ENCODE measurements at regions not wholly inside any gene's neighbourhood (a gene's known extent, or its start where the extent isn't known, plus 50 kb on each side); places are given as distances from the start of the nearest gene placed in this dataset.
A peak's percentile ranks its signal among the peaks of the same experiment; 100 is the strongest.

DNA sequence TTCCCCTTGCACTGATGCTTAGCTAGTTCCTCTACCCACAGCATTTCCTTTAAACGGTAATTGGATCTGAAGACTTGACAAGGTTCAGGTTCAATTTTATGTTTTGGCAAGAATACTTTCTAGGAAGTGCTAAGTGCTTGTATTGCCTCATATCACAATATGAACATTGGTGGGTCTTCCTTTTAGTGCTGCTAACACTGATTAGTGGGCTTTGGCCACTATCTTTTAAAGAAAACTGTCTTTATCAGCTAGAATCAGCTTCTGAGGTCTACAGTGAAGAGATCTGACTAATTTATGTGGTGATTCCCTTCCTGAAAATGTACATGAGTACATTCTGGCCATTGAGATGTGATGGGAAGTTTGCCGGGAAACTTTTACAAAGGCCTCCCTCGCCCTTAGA lies 316.7 kb upstream of the KLF3 start:
- no peak for DNase-seq

GRCh38 chr4:38354421-38354820 lies 309.6 kb upstream of the KLF3 start:
- DNase-seq = no peak

DNA sequence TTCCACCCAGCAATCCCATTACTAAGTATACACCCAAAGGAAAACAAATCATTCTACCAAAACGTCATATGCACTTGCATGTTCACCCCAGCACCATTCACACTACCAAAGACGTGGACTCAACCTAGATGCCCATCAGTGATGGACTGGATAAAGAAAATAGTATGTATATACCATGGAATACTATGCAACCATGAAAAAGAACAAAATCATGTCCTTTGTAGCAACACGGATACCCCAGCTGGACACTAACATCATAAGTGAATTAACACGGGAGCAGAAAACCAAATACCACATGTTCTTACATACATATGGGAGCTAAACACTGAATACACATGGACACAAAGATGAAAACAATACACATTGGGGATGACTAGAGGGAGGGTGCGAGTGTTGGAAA lies 309.1 kb upstream of the KLF3 start:
- DNase-seq = no peak

DNA sequence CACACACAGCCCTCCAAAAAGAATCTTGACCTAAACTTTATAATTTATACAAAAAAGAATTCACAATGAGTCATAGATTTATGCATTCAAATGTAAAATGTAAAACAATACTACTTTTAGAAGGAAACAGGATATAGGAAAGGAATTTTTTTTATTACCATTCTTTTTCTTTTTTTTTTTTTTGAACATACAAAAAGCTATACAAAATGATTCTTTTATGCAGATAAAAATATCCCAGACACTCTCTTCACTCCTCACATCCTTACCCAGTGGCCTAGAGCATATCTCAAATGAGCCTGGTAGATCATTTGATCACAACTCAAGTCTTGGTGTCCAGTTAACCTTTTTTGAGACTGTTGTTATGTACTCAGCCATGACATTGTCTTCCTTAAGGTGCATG lies 307.3 kb upstream of the KLF3 start:
- DNase-seq = no peak

DNA sequence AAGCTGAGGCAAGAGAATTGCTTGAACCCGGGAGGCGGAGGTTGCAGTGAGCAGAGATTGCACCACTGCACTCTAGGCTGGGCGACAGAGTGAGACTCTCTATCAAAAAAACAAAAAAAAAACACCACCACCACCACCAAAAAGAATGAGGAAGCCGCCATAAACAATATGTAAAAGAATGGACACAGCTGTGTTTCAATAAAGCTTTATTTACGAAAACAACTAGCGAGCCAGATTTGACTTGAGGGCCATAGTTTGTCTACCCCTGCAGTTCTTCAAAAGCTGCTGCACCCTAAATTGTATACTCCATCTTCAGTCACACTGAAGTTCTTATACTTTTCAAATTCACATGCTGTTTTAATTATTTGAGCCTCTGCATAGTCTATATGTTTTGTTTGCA lies 306.5 kb upstream of the KLF3 start:
- no peak for DNase-seq

DNA sequence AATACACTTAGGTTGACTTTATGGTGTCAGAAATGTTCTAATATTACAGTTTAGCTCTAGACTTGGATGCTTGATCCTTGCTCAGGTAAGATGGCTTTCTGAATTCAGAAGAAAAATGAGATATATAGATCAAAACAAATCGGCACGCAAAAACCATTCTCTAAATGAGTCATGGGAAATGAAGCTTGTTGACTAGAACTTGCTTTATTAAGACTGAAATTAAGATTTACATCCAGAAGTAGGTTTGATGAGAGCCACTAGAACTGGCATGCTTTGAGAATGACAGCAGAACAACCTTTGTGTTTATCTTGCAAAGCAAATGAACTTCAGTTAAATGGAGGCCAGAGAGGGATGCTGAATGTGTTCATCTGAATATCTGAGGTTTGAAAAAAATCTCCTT lies 304.9 kb upstream of the KLF3 start:
- no peak for DNase-seq

GRCh38 chr4:38360201-38360600 lies 303.8 kb upstream of the KLF3 start:
- DNase-seq = no peak

DNA sequence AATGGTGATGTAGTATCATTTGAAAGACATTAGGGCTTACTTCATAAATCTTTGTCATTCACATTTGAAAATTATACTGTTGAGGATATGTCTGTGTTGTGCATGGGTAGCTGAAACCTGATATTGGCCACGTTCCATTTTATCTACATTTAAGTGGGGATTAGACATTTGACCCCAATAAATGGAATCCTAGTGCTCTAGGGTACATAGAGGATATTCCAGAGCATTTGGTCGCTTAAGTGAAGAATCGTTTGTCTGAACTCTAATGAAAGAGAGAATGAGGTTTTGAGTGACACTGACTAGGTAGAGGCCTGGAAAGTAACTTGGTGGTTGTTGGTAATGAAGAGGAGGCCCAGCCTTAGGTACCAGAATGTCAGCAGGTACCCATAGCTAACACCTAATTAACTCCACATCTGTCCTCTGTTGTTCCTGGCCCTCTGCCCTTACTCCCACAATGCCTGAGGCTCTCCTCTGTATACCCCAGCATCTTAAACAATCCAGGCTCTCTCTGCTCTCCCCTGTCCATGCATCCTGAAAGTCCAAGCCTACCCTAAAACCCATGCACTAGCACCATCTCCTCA lies 299.5 kb upstream of the KLF3 start:
- no peak for DNase-seq

DNA sequence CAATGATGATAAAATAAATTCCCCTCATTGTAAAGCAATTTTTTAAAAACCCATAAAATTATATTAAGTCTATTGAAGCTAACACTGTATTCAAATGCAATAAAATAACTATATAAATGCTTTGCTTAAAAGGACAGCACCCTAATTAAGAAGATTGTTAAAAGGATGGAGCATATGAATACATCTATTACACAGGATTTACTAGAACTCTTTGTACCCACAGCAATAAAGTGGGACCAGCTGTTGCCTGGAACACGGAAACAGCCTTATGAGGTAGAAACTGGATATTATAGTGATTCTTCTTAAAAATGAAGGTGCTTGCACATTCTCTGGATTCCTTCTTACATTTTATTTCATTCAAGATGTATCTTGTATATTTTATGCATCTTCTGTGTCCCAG lies 298.7 kb upstream of the KLF3 start:
- no peak for DNase-seq

DNA sequence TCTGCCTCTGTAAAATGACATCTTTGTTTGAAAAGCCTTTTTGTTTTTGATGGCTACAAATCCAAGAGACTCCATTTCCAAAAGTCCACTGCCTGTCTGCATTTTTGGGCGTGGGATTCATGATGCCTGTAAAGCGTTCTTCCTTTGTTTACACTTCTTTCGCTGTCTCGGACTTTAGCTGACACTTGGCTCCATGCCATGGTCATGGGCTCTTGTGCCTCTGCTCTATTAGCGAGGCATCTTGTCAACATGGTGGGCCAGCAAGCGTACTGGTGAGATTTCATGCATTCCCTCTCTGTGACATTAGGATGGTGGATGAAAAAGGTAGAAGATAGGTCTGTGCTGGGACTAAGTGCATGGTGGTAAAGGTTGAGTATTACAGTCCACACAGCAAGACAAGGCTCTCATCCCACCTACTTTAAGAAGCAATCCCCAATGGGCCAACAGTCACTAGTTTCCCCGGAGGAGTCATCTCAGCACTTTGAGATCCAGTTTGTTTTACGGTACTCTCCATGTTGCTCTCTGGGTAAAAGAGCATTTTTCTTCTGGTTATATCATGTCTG lies 298.2 kb upstream of the KLF3 start:
- DNase-seq = no peak

GRCh38 chr4:38366456-38366855 lies 297.5 kb upstream of the KLF3 start:
- peak; percentile 15 for DNase-seq

GRCh38 chr4:38366997-38367396 lies 297.0 kb upstream of the KLF3 start:
- DNase-seq = peak; percentile 44

DNA sequence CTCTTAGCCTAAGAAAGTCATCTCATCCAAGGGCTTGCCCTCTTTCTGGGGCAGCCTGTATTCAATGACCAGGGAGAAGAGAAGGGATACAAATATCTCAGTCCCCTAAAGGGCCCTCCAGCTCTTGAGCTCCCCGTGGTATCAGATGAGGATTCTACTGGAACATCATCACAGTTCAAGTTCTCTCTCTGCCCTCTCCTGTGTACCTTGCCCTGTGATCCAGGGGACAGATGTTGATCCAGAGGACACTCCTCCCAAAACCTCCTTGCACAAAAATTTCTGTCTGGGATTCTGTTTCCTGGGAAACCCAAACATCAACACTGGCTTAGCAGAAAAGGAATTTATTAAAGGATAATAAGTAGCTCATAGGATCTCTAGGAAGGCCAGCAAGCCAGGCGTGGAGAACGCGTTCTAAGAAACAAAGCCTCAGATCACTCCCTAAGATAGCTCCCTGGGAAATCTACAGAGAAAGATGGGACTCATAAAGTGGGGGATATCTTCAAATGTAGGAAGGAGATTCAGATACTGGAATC lies 296.3 kb upstream of the KLF3 start:
- no peak for DNase-seq

DNA sequence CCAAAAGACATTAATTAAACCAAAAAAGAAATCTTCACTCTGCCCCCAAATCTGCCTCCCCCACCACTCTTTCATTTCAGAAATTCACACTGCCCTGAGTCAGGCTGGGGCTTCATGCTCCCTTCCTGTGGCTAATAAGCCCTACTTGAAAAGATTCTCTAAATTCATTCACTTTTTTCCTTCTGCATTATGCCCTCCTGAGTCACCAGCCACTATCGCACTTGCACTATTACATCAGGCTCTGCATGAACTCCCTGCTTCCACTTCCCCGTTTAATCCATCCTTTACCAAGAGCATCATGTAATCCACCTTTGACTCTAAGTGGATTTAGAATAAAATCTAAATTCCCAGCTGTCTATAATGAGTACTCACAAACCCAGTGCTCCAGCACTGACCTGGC lies 295.4 kb upstream of the KLF3 start:
- DNase-seq = no peak

- DNase-seq = no peak
Observed at GRCh38 chr4:38371391-38371851, 292.6 kb upstream of the KLF3 start.

DNA sequence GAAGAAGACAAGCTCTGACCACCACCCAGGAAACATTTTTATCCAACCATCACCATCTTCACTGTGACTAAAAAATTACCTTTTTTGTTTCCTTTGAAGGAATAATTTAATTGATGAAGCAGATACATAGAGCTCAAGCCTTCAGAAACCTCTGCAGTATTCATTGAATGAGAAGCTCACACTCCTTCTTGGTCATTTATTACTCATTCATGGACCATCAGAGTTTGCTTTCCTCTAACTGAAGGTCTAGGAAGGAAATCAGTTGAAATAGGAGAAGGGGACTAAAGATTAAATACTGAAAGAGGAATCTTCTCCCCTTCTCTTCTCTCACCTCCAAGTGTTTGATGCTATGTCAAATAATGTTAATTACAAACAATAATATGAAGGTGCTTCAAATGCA lies 290.6 kb upstream of the KLF3 start:
- DNase-seq = no peak

DNA sequence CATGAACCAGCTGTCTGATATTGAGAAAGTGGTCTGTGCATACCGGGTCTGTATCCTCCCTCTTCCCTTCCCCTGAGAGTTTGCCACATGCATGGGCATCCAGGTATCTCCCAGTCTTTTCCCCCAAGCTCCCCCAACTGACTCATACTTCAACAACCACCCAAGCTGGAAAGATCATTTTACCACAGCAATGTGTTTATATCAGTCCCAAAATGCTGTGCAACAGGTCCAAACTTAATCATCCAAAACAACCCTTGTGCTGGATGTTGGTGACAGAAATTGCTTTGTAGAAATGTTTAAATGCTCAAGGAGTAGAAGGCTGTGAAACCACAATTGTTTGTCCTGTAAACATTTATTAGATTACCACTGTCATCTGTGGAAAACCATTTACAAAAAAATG lies 286.8 kb upstream of the KLF3 start:
- no peak for DNase-seq

DNA sequence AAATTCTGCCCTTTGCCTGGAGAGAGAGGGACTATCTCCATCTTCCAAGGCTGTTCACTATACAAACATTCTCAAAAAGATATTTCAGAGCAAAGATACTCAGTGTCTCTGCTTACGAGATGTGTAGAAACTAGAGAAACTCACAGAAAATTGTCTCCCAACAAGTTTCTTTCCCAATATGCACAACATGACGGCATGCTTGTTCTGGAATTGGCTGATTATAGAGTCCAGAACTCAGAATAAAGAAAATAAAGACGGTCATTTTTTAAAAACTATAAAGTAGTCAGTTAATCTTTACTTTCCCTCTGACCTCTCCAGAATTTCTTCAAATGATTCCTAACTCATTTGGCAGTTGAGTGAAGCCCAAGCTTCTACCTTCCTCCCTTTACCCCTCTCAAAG lies 285.5 kb upstream of the KLF3 start:
- no peak for DNase-seq

DNA sequence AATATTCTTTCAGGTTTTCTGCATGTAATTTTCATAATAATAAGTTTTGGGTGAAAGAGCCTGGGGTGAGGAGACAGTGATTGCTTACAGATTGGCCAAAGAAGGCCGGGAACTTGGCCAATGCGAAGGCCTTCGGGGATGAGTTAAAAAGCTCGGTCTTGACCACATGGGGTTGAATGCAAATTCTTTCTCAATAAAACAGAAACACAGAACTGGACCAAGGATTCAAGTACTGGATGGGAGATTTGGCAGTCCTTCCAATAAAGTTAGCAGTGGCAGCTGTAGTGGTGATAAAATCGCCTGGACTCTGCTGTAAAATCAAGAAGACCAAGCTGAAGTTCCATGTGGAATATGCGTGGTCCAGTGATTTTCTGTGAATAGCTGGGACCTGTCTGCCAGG lies 282.2 kb upstream of the KLF3 start:
- DNase-seq = no peak

GRCh38 chr4:38382520-38382919 lies 281.5 kb upstream of the KLF3 start:
- DNase-seq = no peak

DNA sequence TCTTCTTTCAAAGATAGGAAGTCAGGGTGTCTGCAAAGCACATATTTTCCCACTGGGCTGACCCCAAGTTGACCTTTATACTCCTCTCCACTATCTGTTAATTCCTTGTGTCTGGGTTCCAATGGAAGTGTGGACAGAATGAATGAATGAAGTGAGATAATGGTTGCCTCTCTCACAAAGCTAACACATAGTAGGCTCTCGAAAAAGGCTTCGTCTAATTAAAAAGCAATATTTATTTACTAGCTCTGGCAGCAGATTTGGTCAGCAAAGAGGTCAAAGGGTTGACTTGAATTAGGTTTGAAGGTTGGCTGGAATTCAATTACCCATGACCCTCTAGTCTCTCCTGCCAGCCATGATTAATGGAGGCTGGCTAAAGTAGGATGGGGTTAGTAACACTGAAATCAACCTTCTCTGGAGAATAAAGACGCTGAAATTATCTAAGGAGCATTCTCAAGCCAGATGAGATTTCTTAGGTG lies 280.3 kb upstream of the KLF3 start:
- DNase-seq = no peak

DNA sequence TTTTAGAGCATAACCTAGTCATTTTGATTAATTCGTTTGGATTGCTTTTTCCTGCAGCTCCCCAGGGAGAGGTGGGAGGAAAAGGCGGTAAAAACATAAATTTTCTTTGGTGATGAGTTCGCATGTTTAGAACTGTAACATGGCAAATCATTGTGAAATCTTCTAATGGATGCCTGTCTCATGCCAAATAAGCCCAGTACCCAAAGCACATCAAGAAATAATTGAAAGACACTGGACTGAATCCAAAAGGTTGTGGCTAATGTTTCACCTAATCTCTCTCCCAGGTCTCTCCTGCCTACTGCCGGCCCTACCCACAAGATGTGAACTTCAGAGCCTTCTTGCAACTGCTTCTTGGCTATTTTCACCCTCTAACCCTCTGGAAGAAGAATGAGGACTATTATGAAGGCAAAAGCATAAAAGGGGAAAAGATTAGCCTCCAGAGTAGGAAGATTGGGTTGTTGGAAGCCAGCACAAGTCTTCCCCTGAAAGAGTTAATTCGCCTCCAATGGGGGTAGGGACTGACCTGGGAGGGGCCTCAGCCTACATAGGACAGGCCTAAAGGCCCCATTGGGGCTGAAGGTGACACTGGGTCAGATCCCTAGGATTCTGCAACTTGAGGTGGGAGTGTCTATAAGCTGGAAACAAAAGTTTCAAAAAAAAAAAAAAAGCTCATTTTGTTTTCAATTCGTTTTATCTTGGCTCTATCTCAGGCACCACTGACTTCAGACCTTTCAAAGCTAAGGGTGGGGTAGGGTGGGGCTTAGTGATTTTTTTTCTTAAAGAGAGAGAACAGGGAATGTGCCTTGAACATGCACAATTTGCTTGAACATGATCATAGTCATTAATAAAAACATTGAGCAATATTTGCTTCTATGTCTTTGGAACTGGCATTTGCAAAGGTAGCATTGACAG lies 278.6 kb upstream of the KLF3 start:
- DNase-seq = no peak

GRCh38 chr4:38386005-38386551 lies 277.9 kb upstream of the KLF3 start:
- no peak for DNase-seq
